ENCODE measurements at regions not wholly inside any gene's neighbourhood (a gene's known extent, or its start where the extent isn't known, plus 50 kb on each side); places are given as distances from the start of the nearest gene placed in this dataset.

GRCh38 chr1:184141361-184141880, 89.9 kb downstream of the TSEN15 start:
- no peak for DNase-seq

GRCh38 chr1:184143449-184143848, 91.9 kb downstream of the TSEN15 start:
- peak in 10 of 56 donors; percentile 4 to 60 (median 18) for DNase-seq

DNA sequence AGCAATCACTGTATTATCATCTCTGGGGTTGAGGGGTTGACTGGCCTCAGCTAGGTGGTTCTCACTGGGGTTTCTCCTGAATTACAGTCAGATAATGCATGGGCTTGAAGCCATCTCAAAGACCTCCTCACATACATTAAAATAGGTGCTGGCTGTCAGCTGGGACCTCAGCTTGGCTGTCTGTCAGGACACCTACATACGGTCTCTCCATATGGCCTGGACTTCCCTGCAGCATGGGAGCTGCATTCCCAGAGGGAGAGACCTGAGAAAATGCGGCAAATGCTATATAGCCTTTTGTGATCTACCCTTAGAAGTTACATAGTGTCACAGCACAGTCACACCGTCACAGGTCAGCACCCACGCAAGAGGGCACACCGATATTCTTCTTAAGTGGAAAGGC, 93.6 kb downstream of the TSEN15 start:
- DNase-seq, result no peak

- DNase-seq, result peak in 10 of 56 donors; percentile 7 to 46 (median 17)
Observed at GRCh38 chr1:184146202-184146601, 94.7 kb downstream of the TSEN15 start.

DNA sequence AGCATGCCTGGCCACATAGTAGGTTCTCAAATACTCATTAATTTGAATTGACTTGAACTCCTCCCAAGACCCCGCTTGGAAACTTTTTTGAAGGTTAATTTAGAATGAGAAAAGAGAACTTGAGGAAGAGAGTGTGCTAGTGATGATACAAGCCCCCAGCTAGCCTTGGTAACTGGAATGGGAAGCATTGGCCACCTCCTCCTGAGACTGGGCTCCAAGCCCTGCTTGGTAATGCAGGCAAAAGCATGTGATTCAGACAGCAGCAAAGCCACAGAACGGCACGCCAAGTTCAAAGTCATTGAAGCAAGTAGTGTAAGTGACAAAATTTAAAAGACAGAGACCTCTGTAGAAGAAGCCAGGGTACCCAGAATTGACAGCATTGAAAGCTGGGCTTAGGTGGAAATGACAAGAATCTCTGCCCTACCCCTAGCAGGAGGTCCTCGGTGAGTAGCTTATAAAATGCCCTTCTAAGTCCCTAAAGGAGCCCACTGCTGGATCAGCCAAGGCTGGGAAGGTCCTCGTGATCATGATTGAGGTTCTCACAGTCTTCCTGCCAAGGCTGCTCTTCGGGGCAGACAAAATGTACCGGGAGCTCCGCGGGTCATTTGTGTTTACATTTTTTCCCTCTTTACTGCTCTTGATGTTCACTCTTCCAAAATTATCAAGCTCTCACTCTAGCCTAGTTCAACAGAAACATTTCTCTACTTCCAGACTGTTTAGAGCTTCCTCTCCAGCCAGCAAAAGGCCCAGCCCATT, 99.4 kb downstream of the TSEN15 start:
- peak in 20 of 56 donors; percentile 6 to 66 (median 33) for DNase-seq

- no peak for DNase-seq
Observed at GRCh38 chr1:184152434-184152898, 100.9 kb downstream of the TSEN15 start.

GRCh38 chr1:184152974-184153373, 101.4 kb downstream of the TSEN15 start:
- DNase-seq, result no peak

DNA sequence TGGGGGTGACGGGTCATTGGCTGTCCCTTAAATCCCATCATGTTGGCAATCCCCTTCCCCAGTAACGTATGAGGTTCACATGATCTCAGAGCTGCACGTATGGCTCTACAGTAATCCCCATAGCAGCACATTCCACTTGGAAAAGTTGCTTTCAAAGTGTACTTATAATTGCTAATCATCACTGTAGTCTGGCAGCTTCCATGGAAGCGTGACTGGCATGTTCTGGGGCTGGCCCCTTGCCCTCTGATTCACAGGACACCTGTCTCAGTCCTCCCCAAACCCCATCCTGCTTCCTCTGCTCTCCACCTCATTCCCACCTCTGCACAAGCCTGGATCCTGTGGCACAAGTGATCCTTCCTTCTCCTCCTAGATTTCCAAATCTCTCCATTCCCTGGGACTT, 102.2 kb downstream of the TSEN15 start:
- no peak for DNase-seq

GRCh38 chr1:184156521-184157393, 105.2 kb downstream of the TSEN15 start:
- no peak for DNase-seq

- no peak for DNase-seq
Observed at GRCh38 chr1:184157394-184157742, 105.8 kb downstream of the TSEN15 start.

- DNase-seq, result no peak
Observed at GRCh38 chr1:184158896-184159681, 107.6 kb downstream of the TSEN15 start.

DNA sequence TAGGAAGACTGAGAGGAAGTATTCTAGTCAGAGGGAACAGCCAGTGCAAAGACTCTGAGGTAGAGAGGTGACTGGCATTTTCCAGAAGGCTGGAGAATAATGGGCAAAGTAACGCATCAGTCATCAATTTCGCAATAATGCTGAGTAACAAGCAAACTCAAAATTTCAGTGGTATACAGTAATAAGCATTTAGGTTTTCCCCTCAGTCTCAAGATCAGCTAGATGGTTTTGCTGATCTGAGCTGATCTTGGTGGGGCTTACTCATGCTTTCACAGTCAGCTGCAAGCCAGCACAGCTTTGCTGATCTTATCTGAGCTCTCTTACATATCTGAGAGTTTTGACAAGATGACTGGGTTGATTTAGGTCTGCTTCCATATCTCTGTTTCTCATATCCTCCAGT, 108.7 kb downstream of the TSEN15 start:
- DNase-seq, result no peak

DNA sequence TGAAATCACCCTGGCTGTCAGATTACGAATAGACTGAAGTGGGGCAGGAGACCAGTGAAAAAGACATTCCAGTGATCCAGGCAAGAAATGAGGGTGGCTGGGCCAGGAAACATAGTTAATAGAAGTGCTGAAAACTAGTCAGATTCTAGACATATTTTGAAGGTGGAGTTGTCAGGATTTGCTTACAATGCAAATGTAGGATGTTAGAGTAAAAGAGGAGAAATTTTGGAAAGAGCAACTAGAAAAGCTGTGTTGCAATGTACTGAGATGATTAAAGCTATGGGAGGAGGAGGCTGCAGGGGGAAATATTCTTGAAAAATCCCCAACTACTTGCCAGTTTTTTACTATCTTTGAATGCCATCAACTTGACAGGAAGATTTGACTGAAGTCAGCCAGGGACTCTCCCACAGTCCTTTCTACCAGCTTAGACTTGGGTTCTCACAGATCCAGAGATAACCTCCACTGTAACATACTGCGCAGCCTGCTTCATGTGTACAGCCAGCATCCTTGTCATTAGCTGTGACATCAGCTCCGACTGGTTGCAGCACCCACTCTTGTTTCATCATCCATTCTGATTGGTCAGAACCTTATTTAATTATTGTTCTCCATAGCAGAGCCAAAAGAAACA, 109.7 kb downstream of the TSEN15 start:
- no peak for DNase-seq

DNA sequence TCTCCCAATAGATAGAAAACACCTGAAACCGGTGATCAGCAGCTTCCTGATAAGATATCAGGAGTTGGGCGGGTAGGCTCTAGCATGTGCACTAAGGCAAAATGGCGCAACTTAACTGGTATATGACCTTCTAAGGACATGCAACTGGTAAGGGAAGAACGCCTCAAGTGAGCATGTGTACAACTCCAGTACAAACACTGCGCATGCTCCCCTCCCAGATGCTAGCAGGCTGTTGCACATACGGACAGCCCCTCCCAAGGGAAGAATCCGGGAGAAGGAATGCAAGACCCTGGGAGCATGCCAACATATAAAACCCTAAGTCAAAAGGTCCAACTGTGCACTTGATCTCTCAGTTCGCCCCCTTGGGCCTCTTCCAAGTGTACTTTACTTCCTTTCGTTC, 110.8 kb downstream of the TSEN15 start:
- no peak for DNase-seq

DNA sequence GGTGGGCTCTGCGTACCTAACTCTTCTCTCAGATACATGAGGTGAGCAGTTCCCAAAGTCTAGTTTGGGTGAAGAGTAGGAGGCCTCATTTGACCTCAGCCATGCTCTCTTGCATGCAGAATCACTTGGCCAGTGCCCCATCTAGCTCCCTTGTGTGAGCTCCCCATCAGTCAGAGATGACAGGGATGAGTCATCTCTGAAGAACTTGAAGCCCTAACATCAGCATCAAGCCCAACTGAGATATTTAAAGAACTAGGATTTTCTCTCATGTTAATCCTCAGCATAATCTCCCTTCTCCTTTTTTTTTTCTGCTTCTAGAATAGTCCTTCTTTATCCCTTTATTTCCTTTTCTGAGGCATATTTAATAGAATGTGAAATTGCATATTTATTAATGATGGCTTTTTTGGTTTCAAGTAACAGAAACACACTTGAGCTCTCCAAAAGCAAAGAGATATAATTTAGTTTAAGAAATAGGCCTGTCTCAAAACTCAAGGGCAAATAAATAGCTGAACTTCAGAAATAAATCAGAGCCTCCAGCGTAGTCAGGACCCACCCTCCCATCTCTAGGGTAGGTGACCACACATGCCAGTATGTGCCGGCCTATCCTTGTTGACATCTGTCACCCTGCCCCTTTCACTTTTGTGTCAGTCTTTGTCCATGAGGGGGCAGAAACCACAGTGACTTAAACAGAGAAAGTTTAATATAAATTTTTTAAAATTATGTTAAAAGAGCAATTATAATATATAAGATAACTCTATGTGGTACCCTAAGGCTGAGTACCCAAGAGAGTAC, 112.3 kb downstream of the TSEN15 start:
- no peak for DNase-seq

GRCh38 chr1:184164536-184164935, 113.0 kb downstream of the TSEN15 start:
- DNase-seq, result no peak

DNA sequence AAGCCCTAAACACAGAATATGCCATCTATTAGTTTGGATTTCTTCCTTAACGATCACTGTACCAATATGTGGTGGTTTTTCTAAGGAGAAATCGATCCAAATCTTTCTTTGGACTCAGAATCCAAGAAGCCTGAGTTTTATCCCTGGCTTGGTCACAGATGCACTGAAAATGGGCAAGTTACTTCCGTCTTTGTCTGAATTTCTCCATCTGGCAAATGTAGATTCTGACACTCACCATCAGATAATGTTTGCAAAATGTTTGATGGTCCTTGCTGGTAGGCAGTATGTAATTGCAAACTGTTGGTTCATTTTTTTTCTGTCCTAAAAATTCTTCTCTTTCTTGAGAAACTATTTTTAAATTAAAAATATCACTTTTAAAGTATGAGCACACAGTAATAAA, 115.0 kb downstream of the TSEN15 start:
- no peak for DNase-seq

GRCh38 chr1:184167352-184167751, 115.8 kb downstream of the TSEN15 start:
- no peak for DNase-seq

- DNase-seq, result no peak
Observed at GRCh38 chr1:184170719-184171118, 119.2 kb downstream of the TSEN15 start.

DNA sequence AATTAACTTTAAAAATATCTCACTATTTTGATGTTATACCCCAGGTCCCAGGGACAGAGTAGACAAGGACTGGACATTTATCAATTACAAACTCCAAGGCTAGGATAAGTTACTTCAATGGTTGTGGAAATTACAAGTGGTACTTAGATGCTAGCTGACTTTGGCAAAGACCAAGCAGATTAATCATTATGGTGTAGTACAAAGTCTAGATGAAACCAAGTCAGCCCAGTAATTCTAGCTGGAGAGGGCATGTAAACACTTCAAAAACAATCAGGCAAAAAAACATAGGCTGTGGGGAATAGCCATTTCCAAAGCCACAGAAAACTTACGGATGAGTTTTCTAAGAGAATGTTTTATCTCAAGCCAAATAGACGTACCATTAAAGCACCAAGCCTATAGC, 124.5 kb downstream of the TSEN15 start:
- DNase-seq, result no peak
